ENCODE measurements at regions not wholly inside any gene's neighbourhood (a gene's known extent, or its start where the extent isn't known, plus 50 kb on each side); places are given as distances from the start of the nearest gene placed in this dataset.

DNA sequence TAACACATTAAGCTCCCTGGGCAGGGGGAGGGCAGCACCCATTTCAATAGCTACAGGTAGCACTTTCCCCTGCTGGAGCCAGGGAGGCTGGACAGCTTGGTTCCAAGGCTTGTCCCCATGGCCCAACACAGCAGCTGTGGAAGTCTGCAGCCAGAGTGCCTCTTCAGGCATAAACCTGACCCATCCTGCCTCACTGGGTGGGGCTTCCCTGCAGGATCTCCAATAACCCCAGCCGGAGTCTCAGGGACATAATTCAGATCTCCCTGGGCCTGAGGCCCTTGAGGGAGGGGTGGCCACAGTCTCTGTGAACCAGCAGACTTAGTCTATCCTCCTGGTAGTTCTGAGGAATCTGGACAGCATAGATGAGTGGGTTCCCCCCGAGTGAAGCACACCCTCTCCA lies 1001.9 kb upstream of the CHAC2 start:
- no peaks in the 10 kb centered on the region for H3K4me1 Mint-ChIP-seq
- peaks cover 6 to 26% (median 10%) of the 10 kb centered on the region in 3 donors for H3K9me3 Mint-ChIP-seq
- Histone ChIP-seq H3K27ac (ENCODE audit: low read length) (no peak overlapping the region), H3K36me3 (ENCODE audit: control insufficient read depth in 2 of 2, extremely low read depth in 1 of 2, insufficient read depth in 1 of 2, low read length in 1 of 2) (no peaks in the 10 kb centered on the region), H3K9me3 (no peaks in the 10 kb centered on the region), H3K27me3 (replicated peaks in 1 of 2; ENCODE audit: control insufficient read depth in 2 of 2, extremely low read depth in 1 of 2, insufficient read depth in 2 of 2, low read length in 1 of 2) (peaks cover 0 to 2% of the 10 kb centered on the region in 2 experiments), H3K4me1 (ENCODE audit: control insufficient read depth in 1 of 2, extremely low read depth in 1 of 2, insufficient read depth in 2 of 2, low read length in 2 of 2) (no peaks in the 10 kb centered on the region), H3K4me3 (ENCODE audit: control insufficient read depth in 1 of 2, extremely low read depth in 1 of 2, low read length in 1 of 2) (no peak overlapping the region)
- no peak for ATAC-seq (replicated peaks in 1 of 4)
- no peaks in the 10 kb centered on the region for H3K27me3 Mint-ChIP-seq
- H3K27ac Mint-ChIP-seq, result no peak overlapping the region
- ChIA-PET POLR2A (no interaction called here), CTCF (no interaction called here)
- no peak for DNase-seq
- no peak overlapping the region for H3K4me3 Mint-ChIP-seq
- WGBS (ENCODE audit: insufficient coverage), result no CpG with 5 or more reads among the region's 2 CpGs
- H3K36me3 Mint-ChIP-seq, result no peaks in the 10 kb centered on the region

DNA sequence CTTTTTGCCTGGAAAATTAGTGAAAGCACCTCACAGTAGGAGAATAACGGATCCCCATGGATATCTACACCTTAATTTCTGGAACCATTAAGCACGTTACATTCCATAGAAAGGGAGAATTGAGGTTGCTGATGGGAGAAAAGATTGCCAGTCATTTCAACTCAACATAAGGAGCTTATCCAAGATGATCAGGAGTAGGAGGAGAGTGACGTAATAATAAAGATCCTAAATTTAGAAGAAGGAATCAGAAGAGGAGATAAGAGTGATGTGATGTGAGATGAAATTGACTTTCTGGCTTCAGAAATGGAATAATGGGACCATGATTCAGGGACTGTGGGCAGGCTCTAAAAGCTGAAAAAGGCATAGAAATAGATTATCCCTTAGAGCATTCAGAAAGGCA lies 1017.8 kb upstream of the CHAC2 start:
- no peaks in the 10 kb centered on the region for H3K9me3 ChIP-seq
- H3K4me3 ChIP-seq (ENCODE audit: control insufficient read depth in 1 of 2, extremely low read depth in 1 of 2, low read length in 1 of 2), result no peak overlapping the region
- H3K27ac Mint-ChIP-seq, result no peak overlapping the region
- no peaks in the 10 kb centered on the region for H3K36me3 ChIP-seq (ENCODE audit: control insufficient read depth in 2 of 2, extremely low read depth in 1 of 2, insufficient read depth in 1 of 2, low read length in 1 of 2)
- ChIA-PET CTCF (no interaction called here), POLR2A (interaction anchor here in 1 of 2 donors (0.5 kb wide), 1 partner anchor 719 kb away, joined by 3 read pairs; no protein-coding TSS in a partner anchor)
- peaks cover 7 to 31% (median 11%) of the 10 kb centered on the region in 3 donors for H3K9me3 Mint-ChIP-seq
- DNase-seq, result no peak
- H3K36me3 Mint-ChIP-seq, result no peaks in the 10 kb centered on the region
- no CpG with 5 or more reads among the region's 3 CpGs for WGBS (ENCODE audit: insufficient coverage)
- H3K4me1 ChIP-seq (ENCODE audit: control insufficient read depth in 1 of 2, extremely low read depth in 1 of 2, insufficient read depth in 2 of 2, low read length in 2 of 2), result no peaks in the 10 kb centered on the region
- no peaks in the 10 kb centered on the region for H3K27me3 ChIP-seq (replicated peaks in 1 of 2; ENCODE audit: control insufficient read depth in 2 of 2, extremely low read depth in 1 of 2, insufficient read depth in 2 of 2, low read length in 1 of 2)
- no peak overlapping the region for H3K27ac ChIP-seq (ENCODE audit: low read length)
- H3K4me1 Mint-ChIP-seq, result no peaks in the 10 kb centered on the region
- no peak overlapping the region for H3K4me3 Mint-ChIP-seq
- no peak for ATAC-seq (replicated peaks in 1 of 4)
- H3K27me3 Mint-ChIP-seq, result no peaks in the 10 kb centered on the region

DNA sequence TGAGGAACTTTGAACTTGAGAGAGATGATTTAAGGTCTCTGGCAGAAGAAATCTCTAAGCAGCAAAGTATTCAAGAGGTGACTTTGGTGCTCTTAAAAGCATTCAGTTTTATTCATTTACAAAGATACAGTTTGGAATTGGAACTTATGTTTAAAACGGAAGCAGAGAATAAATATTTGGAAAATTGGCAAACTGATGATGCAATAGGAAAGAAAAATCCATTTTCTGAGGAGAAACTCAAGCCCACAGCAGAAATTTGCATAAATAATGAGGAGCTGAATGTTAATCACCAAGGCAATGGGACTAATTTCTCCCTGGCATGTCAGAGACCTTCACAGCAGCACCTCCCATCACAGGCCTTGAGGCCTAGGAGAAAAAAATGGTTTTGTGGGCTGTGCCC lies 1022.5 kb upstream of the CHAC2 start:
- Mint-ChIP-seq H3K27me3 (no peaks in the 10 kb centered on the region), H3K36me3 (no peaks in the 10 kb centered on the region), H3K4me1 (no peaks in the 10 kb centered on the region), H3K9me3 (peaks cover 3 to 33% (median 11%) of the 10 kb centered on the region in 3 donors), H3K4me3 (no peak overlapping the region), H3K27ac (no peak overlapping the region)
- ChIA-PET CTCF (no interaction called here), POLR2A (no interaction called here)
- DNase-seq (no peak), ATAC-seq (replicated peaks in 1 of 4) (no peak)
- H3K36me3 ChIP-seq (ENCODE audit: control insufficient read depth in 2 of 2, extremely low read depth in 1 of 2, insufficient read depth in 1 of 2, low read length in 1 of 2), result no peaks in the 10 kb centered on the region
- no peak overlapping the region for H3K27ac ChIP-seq (ENCODE audit: low read length)
- WGBS (ENCODE audit: insufficient coverage), result 100% methylated on average over 1 of the region's 1 CpG
- H3K9me3 ChIP-seq, result no peaks in the 10 kb centered on the region
- H3K4me1 ChIP-seq (ENCODE audit: control insufficient read depth in 1 of 2, extremely low read depth in 1 of 2, insufficient read depth in 2 of 2, low read length in 2 of 2), result no peaks in the 10 kb centered on the region
- H3K27me3 ChIP-seq (replicated peaks in 1 of 2; ENCODE audit: control insufficient read depth in 2 of 2, extremely low read depth in 1 of 2, insufficient read depth in 2 of 2, low read length in 1 of 2), result no peaks in the 10 kb centered on the region
- H3K4me3 ChIP-seq (ENCODE audit: control insufficient read depth in 1 of 2, extremely low read depth in 1 of 2, low read length in 1 of 2), result peak overlapping the region in 1 of 2 donors; percentile 18

DNA sequence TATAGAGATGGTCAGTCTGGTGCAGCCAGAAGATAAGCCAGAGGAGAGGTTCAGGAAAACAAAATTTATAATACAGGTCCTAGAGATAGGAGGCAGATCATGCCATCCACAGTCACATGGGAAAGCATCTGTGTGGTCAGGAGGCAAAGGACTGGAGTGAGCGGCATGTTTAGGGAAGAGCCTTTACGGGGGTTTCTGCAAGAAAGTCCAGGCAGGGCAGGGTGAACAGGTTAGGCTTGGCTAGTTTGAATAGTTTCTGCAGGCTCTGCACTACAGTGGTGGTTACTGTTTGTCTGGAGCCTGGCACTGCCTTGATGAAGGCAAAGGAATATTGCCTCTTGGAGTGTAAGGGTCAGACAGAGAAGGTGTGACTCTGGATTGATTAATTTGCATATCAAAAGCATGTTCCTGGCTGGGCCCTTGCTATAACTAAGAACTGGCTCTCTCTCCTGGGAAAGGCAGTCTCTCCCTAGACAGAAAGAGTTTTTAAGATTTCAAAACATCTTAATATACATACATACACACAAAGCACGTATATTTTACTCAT lies 1034.7 kb upstream of the CHAC2 start:
- DNase-seq, result no peak
- H3K27ac ChIP-seq (ENCODE audit: low read length), result no peak overlapping the region
- no peaks in the 10 kb centered on the region for H3K36me3 ChIP-seq (ENCODE audit: control insufficient read depth in 2 of 2, extremely low read depth in 1 of 2, insufficient read depth in 1 of 2, low read length in 1 of 2)
- no peak overlapping the region for H3K4me3 ChIP-seq (ENCODE audit: control insufficient read depth in 1 of 2, extremely low read depth in 1 of 2, low read length in 1 of 2)
- POLR2A ChIA-PET, result no interaction called here
- Mint-ChIP-seq H3K27me3 (no peaks in the 10 kb centered on the region), H3K4me1 (no peaks in the 10 kb centered on the region), H3K36me3 (no peaks in the 10 kb centered on the region), H3K4me3 (no peak overlapping the region), H3K27ac (no peak overlapping the region), H3K9me3 (peaks cover 11 to 18% (median 18%) of the 10 kb centered on the region in 3 donors)
- WGBS (ENCODE audit: insufficient coverage), result 87% methylated on average over 2 of the region's 3 CpGs
- CTCF ChIA-PET, result no interaction called here
- H3K9me3 ChIP-seq, result peaks cover 2% of the 10 kb centered on the region
- ATAC-seq (replicated peaks in 1 of 4), result no peak
- H3K27me3 ChIP-seq (replicated peaks in 1 of 2; ENCODE audit: control insufficient read depth in 2 of 2, extremely low read depth in 1 of 2, insufficient read depth in 2 of 2, low read length in 1 of 2), result no peaks in the 10 kb centered on the region
- H3K4me1 ChIP-seq (ENCODE audit: control insufficient read depth in 1 of 2, extremely low read depth in 1 of 2, insufficient read depth in 2 of 2, low read length in 2 of 2), result no peaks in the 10 kb centered on the region

DNA sequence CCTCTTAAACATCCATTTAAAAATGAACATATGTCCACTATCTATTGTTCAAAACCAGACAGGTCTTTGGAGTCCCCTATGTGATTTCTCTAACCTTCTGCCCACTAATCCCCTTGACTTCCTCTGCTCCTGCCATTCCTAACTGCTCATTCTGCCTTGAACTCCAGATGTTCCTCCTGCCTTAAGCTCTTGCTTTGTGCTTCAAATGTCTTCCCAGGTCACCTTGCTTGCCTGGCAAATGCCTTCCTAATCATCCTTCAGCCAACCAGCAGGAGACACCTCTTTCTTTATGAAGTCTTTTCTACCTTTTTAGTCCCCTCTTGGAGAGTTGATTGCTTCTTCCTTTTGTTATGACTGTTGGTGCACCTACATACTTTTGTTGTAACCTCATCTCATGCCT lies 1043.0 kb upstream of the CHAC2 start:
- POLR2A ChIA-PET, result no interaction called here
- Mint-ChIP-seq H3K4me1 (no peaks in the 10 kb centered on the region), H3K27ac (no peak overlapping the region), H3K4me3 (no peak overlapping the region), H3K27me3 (no peaks in the 10 kb centered on the region), H3K9me3 (peaks cover 16 to 33% (median 23%) of the 10 kb centered on the region in 3 donors), H3K36me3 (no peaks in the 10 kb centered on the region)
- Histone ChIP-seq H3K4me1 (ENCODE audit: control insufficient read depth in 1 of 2, extremely low read depth in 1 of 2, insufficient read depth in 2 of 2, low read length in 2 of 2) (no peaks in the 10 kb centered on the region), H3K27ac (ENCODE audit: low read length) (no peak overlapping the region), H3K36me3 (ENCODE audit: control insufficient read depth in 2 of 2, extremely low read depth in 1 of 2, insufficient read depth in 1 of 2, low read length in 1 of 2) (no peaks in the 10 kb centered on the region), H3K27me3 (replicated peaks in 1 of 2; ENCODE audit: control insufficient read depth in 2 of 2, extremely low read depth in 1 of 2, insufficient read depth in 2 of 2, low read length in 1 of 2) (no peaks in the 10 kb centered on the region), H3K4me3 (ENCODE audit: control insufficient read depth in 1 of 2, extremely low read depth in 1 of 2, low read length in 1 of 2) (no peak overlapping the region), H3K9me3 (no peaks in the 10 kb centered on the region)
- CTCF ChIA-PET, result no interaction called here
- no peak for ATAC-seq (replicated peaks in 1 of 4)
- no peak for DNase-seq

DNA sequence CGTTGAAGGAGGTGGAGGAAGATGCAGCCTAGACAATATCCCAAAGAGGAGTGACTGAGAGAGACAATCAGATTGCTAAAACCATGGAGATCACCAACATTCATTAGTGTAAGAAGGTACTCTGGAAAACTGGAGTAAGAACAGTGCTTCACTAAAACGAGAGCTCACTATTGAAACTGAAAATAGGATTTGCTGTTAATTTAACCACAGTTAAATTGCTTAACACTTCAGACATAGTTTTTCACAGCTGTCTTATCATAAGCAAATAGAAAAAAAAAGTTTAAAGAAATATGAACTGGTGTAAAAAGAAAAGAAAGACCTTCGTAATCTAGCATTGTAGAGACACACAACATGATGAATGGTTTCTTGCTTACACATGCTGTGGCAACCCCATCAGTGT lies 1049.8 kb upstream of the CHAC2 start:
- Mint-ChIP-seq H3K27me3 (no peaks in the 10 kb centered on the region), H3K27ac (no peak overlapping the region), H3K4me3 (no peak overlapping the region), H3K36me3 (no peaks in the 10 kb centered on the region), H3K9me3 (peaks cover 5 to 24% (median 8%) of the 10 kb centered on the region in 3 donors), H3K4me1 (no peaks in the 10 kb centered on the region)
- H3K27ac ChIP-seq (ENCODE audit: low read length), result no peak overlapping the region
- ATAC-seq (replicated peaks in 1 of 4) (no peak), DNase-seq (no peak)
- ChIA-PET CTCF (no interaction called here), POLR2A (no interaction called here)
- no peaks in the 10 kb centered on the region for H3K36me3 ChIP-seq (ENCODE audit: control insufficient read depth in 2 of 2, extremely low read depth in 1 of 2, insufficient read depth in 1 of 2, low read length in 1 of 2)
- no peaks in the 10 kb centered on the region for H3K9me3 ChIP-seq
- H3K27me3 ChIP-seq (replicated peaks in 1 of 2; ENCODE audit: control insufficient read depth in 2 of 2, extremely low read depth in 1 of 2, insufficient read depth in 2 of 2, low read length in 1 of 2), result no peaks in the 10 kb centered on the region
- no peak overlapping the region for H3K4me3 ChIP-seq (ENCODE audit: control insufficient read depth in 1 of 2, extremely low read depth in 1 of 2, low read length in 1 of 2)
- no CpG with 5 or more reads among the region's 3 CpGs for WGBS (ENCODE audit: insufficient coverage)
- no peaks in the 10 kb centered on the region for H3K4me1 ChIP-seq (ENCODE audit: control insufficient read depth in 1 of 2, extremely low read depth in 1 of 2, insufficient read depth in 2 of 2, low read length in 2 of 2)
